H9 (cell line): ENCODE measurements at regions not wholly inside any gene's neighbourhood (a gene's known extent, or its start where the extent isn't known, plus 50 kb on each side); places are given as distances from the start of the nearest gene placed in this dataset.

Experiments used
- DNase-seq: peaks from one replicate; pipeline ENCODE4 v3.0.0-alpha.2; 2017
- H2AFZ ChIP-seq: one replicate; pipeline ENCODE4 v1.6.1; 2013; ENCODE audit warnings: mild to moderate bottlenecking, low read length, control low read depth, moderate library complexity
- H2AK5ac ChIP-seq: 2 replicates; pipeline ENCODE4 v1.6.1; 2013; ENCODE audit warnings: low read length, control low read depth, mixed read lengths; ENCODE audit not compliant: insufficient read length
- H2BK120ac ChIP-seq: one replicate; pipeline ENCODE4 v1.6.1; 2013; ENCODE audit warnings: low read depth, mild to moderate bottlenecking, low read length, control low read depth, inconsistent platforms; ENCODE audit not compliant: poor library complexity, severe bottlenecking
- H2BK12ac ChIP-seq: 2 replicates; pipeline ENCODE4 v1.6.1; 2013; ENCODE audit warnings: low read length, control low read depth, mixed read lengths, low read depth; ENCODE audit not compliant: insufficient read length
- H2BK15ac ChIP-seq: 2 replicates; pipeline ENCODE4 v1.6.1; 2013; ENCODE audit warnings: low read depth, low read length, control low read depth
- H2BK20ac ChIP-seq: one replicate; pipeline ENCODE4 v1.6.1; 2013; ENCODE audit warnings: low read depth, mild to moderate bottlenecking, low read length, control low read depth, inconsistent platforms; ENCODE audit not compliant: poor library complexity, severe bottlenecking
- H2BK5ac ChIP-seq: 2 replicates; pipeline ENCODE4 v1.6.1; 2013; ENCODE audit warnings: low read length, control low read depth, mixed read lengths; ENCODE audit not compliant: insufficient read length
- H3K14ac ChIP-seq: 2 replicates; pipeline ENCODE4 v1.6.1; 2013; ENCODE audit warnings: low read length, control low read depth; ENCODE audit not compliant: insufficient read depth
- H3K18ac ChIP-seq: 2 replicates; pipeline ENCODE4 v1.6.1; 2013; ENCODE audit warnings: low read depth, mild to moderate bottlenecking, mixed read lengths, low read length, control low read depth; ENCODE audit not compliant: insufficient read length
- H3K23ac ChIP-seq: 2 replicates; pipeline ENCODE4 v1.6.1; 2013; ENCODE audit warnings: low read length, control low read depth, mixed read lengths, low read depth; ENCODE audit not compliant: insufficient read length
- H3K23me2 ChIP-seq: 2 replicates; pipeline ENCODE4 v1.6.1; 2013; ENCODE audit warnings: low read depth, mild to moderate bottlenecking, mixed read lengths, low read length, control low read depth; ENCODE audit not compliant: insufficient read length, poor library complexity, severe bottlenecking
- H3K27ac ChIP-seq: 2 replicates; pipeline ENCODE4 v1.5.1; 2013; ENCODE audit warnings: low read length, control low read depth, mixed read lengths, low read depth; ENCODE audit not compliant: insufficient read length
- H3K27me3 ChIP-seq: 2 replicates; pipeline ENCODE4 v1.6.1; 2013; ENCODE audit warnings: low read length, control low read depth, inconsistent platforms; ENCODE audit not compliant: insufficient read depth
- H3K4ac ChIP-seq: 2 replicates; pipeline ENCODE4 v1.6.1; 2013; ENCODE audit warnings: low read depth, mild to moderate bottlenecking, control low read depth, inconsistent platforms, low read length, moderate library complexity
- H3K4me1 ChIP-seq: 2 replicates; pipeline ENCODE4 v1.6.1; 2013; ENCODE audit warnings: low read length, control low read depth, inconsistent platforms; ENCODE audit not compliant: insufficient read depth
- H3K4me2 ChIP-seq: 2 replicates; pipeline ENCODE4 v1.6.1; 2013; ENCODE audit warnings: low read length, control low read depth, mixed read lengths; ENCODE audit not compliant: insufficient read length, insufficient read depth
- H3K56ac ChIP-seq: 2 replicates; pipeline ENCODE4 v1.6.1; 2013; ENCODE audit warnings: low read depth, mild to moderate bottlenecking, mixed read lengths, low read length, control low read depth; ENCODE audit not compliant: insufficient read length
- H3K79me1 ChIP-seq: 2 replicates; pipeline ENCODE4 v1.6.1; 2013; ENCODE audit warnings: low read depth, mild to moderate bottlenecking, moderate library complexity, low read length, control low read depth, inconsistent platforms; ENCODE audit not compliant: insufficient read depth, poor library complexity, severe bottlenecking
- H3K79me2 ChIP-seq: 2 replicates; pipeline ENCODE4 v1.6.1; 2013; ENCODE audit warnings: low read length, control low read depth, inconsistent platforms; ENCODE audit not compliant: insufficient read depth
- H3K9ac ChIP-seq: 2 replicates; pipeline ENCODE4 v1.6.1; 2013; ENCODE audit warnings: low read length, control low read depth, mixed read lengths; ENCODE audit not compliant: insufficient read length; ENCODE audit errors: extremely low read depth
- H3K9me3 ChIP-seq: one replicate; pipeline ENCODE4 v1.6.1; 2013; ENCODE audit warnings: low read depth, low read length, inconsistent platforms; ENCODE audit not compliant: control insufficient read depth
- H3T11ph ChIP-seq: one replicate; pipeline ENCODE4 v1.6.1; 2013; ENCODE audit warnings: mild to moderate bottlenecking, low read length, control low read depth, inconsistent platforms
- H4K20me1 ChIP-seq: one replicate; pipeline ENCODE4 v1.6.1; 2013; ENCODE audit not compliant: control insufficient read depth, insufficient read length, insufficient read depth
- H4K5ac ChIP-seq: 2 replicates; pipeline ENCODE4 v1.6.1; 2013; ENCODE audit warnings: low read depth, mild to moderate bottlenecking, mixed read lengths, low read length, control low read depth; ENCODE audit not compliant: insufficient read length
- H4K8ac ChIP-seq: replicated peaks from 2 replicates; pipeline ENCODE4 v1.6.1; 2013; ENCODE audit warnings: low read length, control low read depth, mixed read lengths, low read depth; ENCODE audit not compliant: insufficient read length
- H4K91ac ChIP-seq: 2 replicates; pipeline ENCODE4 v1.6.1; 2013; ENCODE audit warnings: low read depth, mild to moderate bottlenecking, moderate library complexity, mixed read lengths, low read length, control low read depth; ENCODE audit not compliant: insufficient read length
- H3K27ac Mint-ChIP-seq, 3 experiments: 2 replicates in 2 of 3; 3 replicates in 1 of 3; pipeline ENCODE4 v1.8.0; 2020 to 2021; ENCODE audit warnings: mixed read lengths in 3 of 3, mild to moderate bottlenecking in 1 of 3, moderate library complexity in 1 of 3
- H3K27me3 Mint-ChIP-seq: 2 replicates; pipeline ENCODE4 v1.8.0; 2021; ENCODE audit warnings: low read depth, mild to moderate bottlenecking, moderate library complexity, mixed read lengths
- H3K36me3 Mint-ChIP-seq, 3 experiments: 2 replicates in 2 of 3; 3 replicates in 1 of 3; pipeline ENCODE4 v1.8.0; 2020 to 2021; ENCODE audit warnings: low read depth in 3 of 3, mixed read lengths in 3 of 3; ENCODE audit not compliant: insufficient read depth in 1 of 3
- H3K4me1 Mint-ChIP-seq, 2 experiments: 2 replicates each; pipeline ENCODE4 v1.8.0; 2020; ENCODE audit warnings: mixed read lengths in 2 of 2
- H3K4me3 Mint-ChIP-seq, 2 experiments: 2 replicates in 1 of 2; 3 replicates in 1 of 2; pipeline ENCODE4 v1.8.0; 2020 to 2021; ENCODE audit warnings: mild to moderate bottlenecking in 2 of 2, mixed read lengths in 2 of 2, moderate library complexity in 1 of 2
- H3K9me3 Mint-ChIP-seq, 2 experiments: 2 replicates in 1 of 2; 3 replicates in 1 of 2; pipeline ENCODE4 v1.8.0; 2020; ENCODE audit warnings: mild to moderate bottlenecking in 2 of 2, mixed read lengths in 2 of 2, moderate library complexity in 1 of 2
- CTCF ChIP-seq: fragments of 200-600 bp; sonication (generic); conservative IDR thresholded peaks from 3 replicates; pipeline ENCODE4 v1.8.0; 2021; ENCODE audit warnings: antibody characterized with exemption, mild to moderate bottlenecking
- WGBS: extraction: QIAGEN DNeasy Blood & Tissue Kit; methylation state at CpG from one replicate; pipeline ENCODE4 v1.1.7; 2013; ENCODE audit warnings: missing lambda C conversion rate, low lambda C conversion rate, mixed read lengths; ENCODE audit not compliant: insufficient read length; ENCODE audit errors: extremely low coverage; 5-methylcytosine and 5-hydroxymethylcytosine counted together

DNA sequence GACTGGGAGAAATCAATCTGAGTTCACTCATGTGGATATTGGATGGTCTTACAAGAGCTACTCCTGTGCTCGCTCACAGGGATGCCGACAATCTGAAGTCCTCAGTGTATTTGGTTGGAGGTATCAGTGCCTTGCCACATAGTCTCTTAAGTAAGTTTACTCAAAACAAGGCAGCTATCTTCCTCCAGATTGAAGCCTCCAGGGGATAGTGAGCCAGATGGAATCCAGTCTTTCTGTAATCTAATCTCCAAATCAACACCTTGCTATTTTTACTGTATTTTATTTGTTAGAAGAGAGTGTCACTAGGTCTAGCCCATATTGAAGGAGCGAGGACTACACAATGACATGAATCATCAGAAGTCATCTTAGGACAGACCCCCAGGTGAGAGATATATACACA lies 456.6 kb upstream of the POT1 start:
- Histone ChIP-seq H2BK20ac (no peak overlapping the region), H3K4ac (no peak overlapping the region), H3K27me3 (no peaks in the 10 kb centered on the region), H2BK5ac (no peak overlapping the region), H3K14ac (no peak overlapping the region), H3K23ac (no peak overlapping the region), H3K9ac (no peak overlapping the region), H3K4me1 (no peaks in the 10 kb centered on the region), H3T11ph (no peak overlapping the region), H3K27ac (no peak overlapping the region), H2BK12ac (no peak overlapping the region), H3K79me2 (no peaks in the 10 kb centered on the region), H3K18ac (no peak overlapping the region), H2AK5ac (no peak overlapping the region), H3K9me3 (no peaks in the 10 kb centered on the region), H4K8ac (no peak overlapping the region), H3K4me2 (no peak overlapping the region), H2BK15ac (no peak overlapping the region), H4K5ac (no peak overlapping the region), H3K56ac (no peak overlapping the region), H4K20me1 (no peaks in the 10 kb centered on the region), H3K23me2 (no peaks in the 10 kb centered on the region), H4K91ac (no peak overlapping the region), H3K79me1 (no peaks in the 10 kb centered on the region), H2BK120ac (no peak overlapping the region), H2AFZ (no peak overlapping the region)
- Mint-ChIP-seq H3K4me1 (no peaks in the 10 kb centered on the region), H3K36me3 (no peaks in the 10 kb centered on the region), H3K27me3 (no peaks in the 10 kb centered on the region), H3K27ac (no peak overlapping the region), H3K4me3 (no peak overlapping the region), H3K9me3 (no peaks in the 10 kb centered on the region; a peak in 2 of 5 replicates)
- no peak for TF ChIP-seq CTCF
- WGBS, result no CpG with 5 or more reads among the region's 3 CpGs
- no peak for DNase-seq
